Urothelium cell line (cell line): ENCODE measurements at regions not wholly inside any gene's neighbourhood (a gene's known extent, or its start where the extent isn't known, plus 50 kb on each side); places are given as distances from the start of the nearest gene placed in this dataset.

Source experiments
- DNase-seq: peaks from one replicate; pipeline ENCODE4 v3.0.0; 2011; ENCODE audit warnings: low spot score, mixed read lengths
- FAIRE-seq: peaks from 2 replicates; lab custom pipeline; 2011; peaks lifted over from hg19 to GRCh38; lab: Jason Lieb, UNC

- FAIRE-seq, result no peak
- no peak for DNase-seq
Observed at GRCh38 chr1:198860371-198860770, 221.5 kb downstream of the PTPRC start.

GRCh38 chr1:198861636-198862035 lies 222.8 kb downstream of the PTPRC start:
- DNase-seq (no peak), FAIRE-seq (no peak)

GRCh38 chr1:198864695-198865094 lies 225.9 kb downstream of the PTPRC start:
- DNase-seq (no peak), FAIRE-seq (no peak)

GRCh38 chr1:198865319-198865718 lies 226.5 kb downstream of the PTPRC start:
- DNase-seq (no peak), FAIRE-seq (no peak)

GRCh38 chr1:198867182-198867581 lies 228.3 kb downstream of the PTPRC start:
- DNase-seq (no peak), FAIRE-seq (no peak)

- no peak for DNase-seq
Observed at GRCh38 chr1:198873696-198874230, 234.9 kb downstream of the PTPRC start.

GRCh38 chr1:198876371-198876871 lies 237.6 kb downstream of the PTPRC start:
- FAIRE-seq (no peak), DNase-seq (no peak)

More at GRCh38 chr1:198873696-198874230, 234.9 kb downstream of the PTPRC start:
- FAIRE-seq, result no peak

- FAIRE-seq, result no peak
Observed at GRCh38 chr1:198878566-198878965, 239.7 kb downstream of the PTPRC start.

GRCh38 chr1:198879711-198880306 lies 241.0 kb downstream of the PTPRC start:
- DNase-seq (no peak), FAIRE-seq (no peak)

More at GRCh38 chr1:198878566-198878965, 239.7 kb downstream of the PTPRC start:
- DNase-seq, result no peak

GRCh38 chr1:198880397-198880796 lies 241.6 kb downstream of the PTPRC start:
- FAIRE-seq (no peak), DNase-seq (no peak)

GRCh38 chr1:198880818-198881597 lies 242.2 kb downstream of the PTPRC start:
- no peak for FAIRE-seq
- DNase-seq, result peak; percentile 60

- FAIRE-seq, result no peak
- no peak for DNase-seq
Observed at GRCh38 chr1:198883184-198883583, 244.3 kb downstream of the PTPRC start.

GRCh38 chr1:198887866-198888265 lies 249.0 kb downstream of the PTPRC start:
- FAIRE-seq (no peak), DNase-seq (no peak)

- FAIRE-seq, result no peak
- no peak for DNase-seq
Observed at GRCh38 chr1:198888379-198888943, 249.6 kb downstream of the PTPRC start.

- FAIRE-seq, result no peak
- DNase-seq, result no peak
Observed at GRCh38 chr1:198889101-198889500, 250.3 kb downstream of the PTPRC start.

- FAIRE-seq, result no peak
- no peak for DNase-seq
Observed at GRCh38 chr1:198889749-198890148, 250.9 kb downstream of the PTPRC start.

- no peak for FAIRE-seq
- DNase-seq, result no peak
Observed at GRCh38 chr1:198890214-198890930, 251.5 kb downstream of the PTPRC start.

GRCh38 chr1:198892065-198892464 lies 253.2 kb downstream of the PTPRC start:
- FAIRE-seq (no peak), DNase-seq (no peak)

GRCh38 chr1:198893141-198893540 lies 254.3 kb downstream of the PTPRC start:
- DNase-seq (no peak), FAIRE-seq (no peak)

- DNase-seq, result no peak
- no peak for FAIRE-seq
Observed at GRCh38 chr1:198893763-198894444, 255.1 kb downstream of the PTPRC start.
